SK-N-SH (cell line): ENCODE measurements at regions not wholly inside any gene's neighbourhood (a gene's known extent, or its start where the extent isn't known, plus 50 kb on each side); places are given as distances from the start of the nearest gene placed in this dataset.

Source experiments
- CTCF ChIA-PET: fragments of 300-600, 350-600 bp; formaldehyde crosslinking; extraction: SDS; loops from one replicate; lab custom pipeline; 2021; lab: Yijun Ruan, JAX
- POLR2A ChIA-PET: fragments of 350-600 bp; sonication (Branson Sonifier 250); formaldehyde crosslinking; extraction: SDS; loops from one replicate; lab custom pipeline; 2020; ENCODE audit warnings: antibody characterized with exemption, inconsistent platforms; lab: Yijun Ruan, JAX
- DNase-seq: peaks from one replicate; pipeline ENCODE4 v3.0.0; 2012
- H2AFZ ChIP-seq: fragments of 200-600 bp; sonication (generic); 2 replicates; pipeline ENCODE4 v1.8.1; 2016; ENCODE audit warnings: antibody characterized with exemption, mild to moderate bottlenecking, low read depth
- H3F3A ChIP-seq: fragments of 200-600 bp; sonication (generic); replicated peaks from 2 replicates; pipeline ENCODE3; 2016; ENCODE audit warnings: antibody characterized with exemption, mild to moderate bottlenecking; ENCODE audit not compliant: insufficient read depth
- H3K27ac ChIP-seq, 2 experiments: fragments of 200-500 bp in 1 of 2; fragments of 200-600 bp in 1 of 2; sonication (Bioruptor generic) in 1 of 2; sonication (generic), shearing (Covaris generic) in 1 of 2; 2 replicates each; pipeline versions ENCODE4 v1.5.1 to v1.6.1; 2014 to 2016; ENCODE audit warnings: low read depth in 2 of 2, inconsistent platforms in 1 of 2, low read length in 1 of 2, mild to moderate bottlenecking in 1 of 2, mixed read lengths in 1 of 2
- H3K27me3 ChIP-seq: fragments of 200-600 bp; sonication (generic), shearing (Covaris generic); 2 replicates; pipeline ENCODE4 v1.6.1; 2016; ENCODE audit warnings: mixed run types; ENCODE audit not compliant: insufficient read depth
- H3K36me3 ChIP-seq, 2 experiments: fragments of 200-500 bp in 1 of 2; fragments of 200-600 bp in 1 of 2; sonication (Bioruptor generic) in 1 of 2; sonication (generic) in 1 of 2; replicated peaks in 1 of 2; 2 replicates each; pipeline versions ENCODE3 to v1.5.1; 2014 to 2016; ENCODE audit warnings: low read length in 1 of 2, mild to moderate bottlenecking in 1 of 2; ENCODE audit not compliant: insufficient read depth in 2 of 2, control insufficient read depth in 1 of 2
- H3K4me1 ChIP-seq, 2 experiments: fragments of 200-500 bp in 1 of 2; fragments of 200-600 bp in 1 of 2; sonication (Bioruptor generic) in 1 of 2; sonication (generic), shearing (Covaris generic) in 1 of 2; 2 replicates each; pipeline versions ENCODE4 v1.5.1 to v1.6.1; 2014 to 2016; ENCODE audit warnings: low read depth in 1 of 2, low read length in 1 of 2, mixed run types in 1 of 2; ENCODE audit not compliant: insufficient read depth in 2 of 2, control insufficient read depth in 1 of 2
- H3K4me2 ChIP-seq: fragments of 200-600 bp; sonication (generic), shearing (Covaris generic); 2 replicates; pipeline ENCODE4 v1.6.1; 2017; ENCODE audit warnings: mixed run types
- H3K4me3 ChIP-seq, 2 experiments: fragments of 200-500 bp in 1 of 2; fragments of 200-600 bp in 1 of 2; sonication (Bioruptor generic) in 1 of 2; sonication (generic), shearing (Covaris generic) in 1 of 2; 2 replicates each; pipeline versions ENCODE4 v1.5.1 to v1.8.1; 2014 to 2016; ENCODE audit warnings: low read depth in 2 of 2, inconsistent platforms in 1 of 2, low read length in 1 of 2, mild to moderate bottlenecking in 1 of 2, mixed read lengths in 1 of 2, moderate library complexity in 1 of 2
- H3K79me2 ChIP-seq: fragments of 200-600 bp; sonication (generic); 2 replicates; pipeline ENCODE4 v1.8.1; 2017; ENCODE audit warnings: mild to moderate bottlenecking; ENCODE audit not compliant: insufficient read depth
- H3K9ac ChIP-seq: fragments of 200-600 bp; sonication (generic); 2 replicates; pipeline ENCODE4 v1.6.1; 2017; ENCODE audit warnings: mixed run types
- H3K9me2 ChIP-seq: fragments of 200-600 bp; sonication (generic); 2 replicates; pipeline ENCODE4 v1.6.1; 2017; ENCODE audit warnings: mixed run types
- H3K9me3 ChIP-seq: fragments of 200-600 bp; sonication (generic); 2 replicates; pipeline ENCODE4 v1.6.1; 2017; ENCODE audit warnings: mixed run types, mild to moderate bottlenecking, moderate library complexity
- H4K20me1 ChIP-seq: fragments of 200-600 bp; sonication (generic); 2 replicates; pipeline ENCODE4 v1.6.1; 2017; ENCODE audit warnings: mild to moderate bottlenecking, mixed run types; ENCODE audit not compliant: insufficient read depth
- EZH2phosphoT487 ChIP-seq: fragments of 200-600 bp; sonication (generic); IDR thresholded peaks from 2 replicates; pipeline ENCODE4 v1.6.1; 2017; ENCODE audit warnings: low read depth, mixed run types, mild to moderate bottlenecking, antibody characterized with exemption, moderate library complexity, borderline replicate concordance
- FOSL2 ChIP-seq: IDR thresholded peaks from 2 replicates; pipeline ENCODE4 v1.4.0; 2012; ENCODE audit warnings: low read depth, mild to moderate bottlenecking, moderate library complexity, borderline replicate concordance
- FOXJ3 ChIP-seq: sonication (generic); formaldehyde crosslinking; IDR thresholded peaks from 2 replicates; pipeline ENCODE4 v1.5.1; 2020; ENCODE audit warnings: mild to moderate bottlenecking, missing genetic modification reagents
- FOXM1 ChIP-seq: IDR thresholded peaks from 2 replicates; pipeline ENCODE4 v1.4.0; 2012; ENCODE audit warnings: low read depth, mild to moderate bottlenecking
- GATA2 ChIP-seq: sonication (generic); formaldehyde crosslinking; IDR thresholded peaks from 2 replicates; pipeline ENCODE4 v1.5.0; 2020; ENCODE audit warnings: mild to moderate bottlenecking, missing genetic modification reagents
- IRF3 ChIP-seq: fragments of 150-350 bp; IDR thresholded peaks from 2 replicates; pipeline ENCODE4 v1.6.1; 2016; ENCODE audit warnings: mild to moderate bottlenecking, low read depth, low read length
- JUND ChIP-seq: IDR thresholded peaks from 2 replicates; pipeline ENCODE4 v1.4.0; 2012
- MXI1 ChIP-seq: IDR thresholded peaks from 2 replicates; pipeline ENCODE4 v1.6.1; 2012; ENCODE audit warnings: mild to moderate bottlenecking, low read depth, low read length, improper control_type of control experiment
- NFIC ChIP-seq: IDR thresholded peaks from 2 replicates; pipeline ENCODE4 v1.4.0; 2012; ENCODE audit warnings: borderline replicate concordance
- NRF1 ChIP-seq: IDR thresholded peaks from 2 replicates; pipeline ENCODE4 v1.6.1; 2012; ENCODE audit warnings: low read depth, mild to moderate bottlenecking, low read length
- POLR2AphosphoS5 ChIP-seq: IDR thresholded peaks from 2 replicates; pipeline ENCODE4 v1.6.1; 2012; ENCODE audit warnings: low read depth, low read length
- RAD21 ChIP-seq: IDR thresholded peaks from 2 replicates; pipeline ENCODE4 v1.6.1; 2012; ENCODE audit warnings: mild to moderate bottlenecking, low read length
- RCOR1 ChIP-seq: fragments of 150-350 bp; IDR thresholded peaks from 2 replicates; pipeline ENCODE4 v1.6.1; 2017; ENCODE audit warnings: antibody characterized with exemption, low read length
- RFX5 ChIP-seq: IDR thresholded peaks from 2 replicates; pipeline ENCODE4 v1.6.1; 2012; ENCODE audit warnings: mild to moderate bottlenecking, improper control_type of control experiment, low read length
- RXRA ChIP-seq: IDR thresholded peaks from 2 replicates; pipeline ENCODE4 v1.4.0; 2012; ENCODE audit warnings: low read depth, mild to moderate bottlenecking, borderline replicate concordance
- SIN3A ChIP-seq: IDR thresholded peaks from 2 replicates; pipeline ENCODE4 v1.6.1; 2012; ENCODE audit warnings: low read depth, mild to moderate bottlenecking, low read length, moderate library complexity, borderline replicate concordance
- TAF1 ChIP-seq: IDR thresholded peaks from 2 replicates; pipeline ENCODE4 v1.6.1; 2012; ENCODE audit warnings: low read depth, mild to moderate bottlenecking, low read length, moderate library complexity, borderline replicate concordance
- TCF12 ChIP-seq: IDR thresholded peaks from 2 replicates; pipeline ENCODE4 v1.4.0; 2012
- ZBTB33 ChIP-seq: IDR thresholded peaks from 2 replicates; pipeline ENCODE4 v1.4.0; 2012; ENCODE audit warnings: low read depth, borderline replicate concordance
- WGBS: methylation state at CpG from one replicate; pipeline ENCODE4 v1.1.6; 2017; ENCODE audit warnings: low lambda C conversion rate; 5-methylcytosine and 5-hydroxymethylcytosine counted together
- TF ChIP-seq, protein P1 (sequence below): IDR thresholded peaks from 2 replicates; pipeline ENCODE4; 2012
- TF ChIP-seq, protein P2 (sequence below): IDR thresholded peaks from 2 replicates; pipeline ENCODE4 v1.4.0; 2012; ENCODE audit warnings: low read depth, borderline replicate concordance

GRCh38 chr18:27423581-27423980 lies 238.5 kb upstream of the CHST9 start (continued):
- TF ChIP-seq NRF1 (no peak), NFIC (no peak), RXRA (no peak), TCF12 (no peak), TAF1 (no peak)

DNA sequence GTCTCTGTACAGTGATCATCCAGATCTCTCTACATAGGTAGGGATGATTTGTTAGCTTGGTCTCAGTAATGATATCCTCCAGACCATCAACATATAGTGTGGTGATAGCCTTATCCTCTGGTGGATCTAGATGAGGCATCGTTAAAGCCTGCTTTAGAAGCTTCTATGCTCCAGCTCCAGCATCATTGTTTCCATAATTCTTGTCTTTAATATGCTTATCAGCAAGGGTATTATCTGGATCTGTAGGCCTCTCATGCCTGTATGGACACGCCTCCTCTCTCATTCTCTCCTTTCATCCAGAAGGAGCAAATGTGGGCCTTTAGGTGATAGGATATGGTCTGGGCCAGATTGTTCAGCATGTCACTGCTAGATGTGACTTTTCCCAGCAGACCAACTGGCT lies 234.5 kb upstream of the CHST9 start:
- Histone ChIP-seq H3K79me2 (no peaks in the 10 kb centered on the region), H2AFZ (no peak overlapping the region), H3K9me2 (no peaks in the 10 kb centered on the region), H3F3A (no peaks in the 10 kb centered on the region), H3K4me1 (no peaks in the 10 kb centered on the region; a peak in 1 of 4 replicates), H3K4me2 (no peak overlapping the region), H3K36me3 (no peaks in the 10 kb centered on the region), H3K27me3 (no peaks in the 10 kb centered on the region), H4K20me1 (no peaks in the 10 kb centered on the region), H3K9ac (no peak overlapping the region), H3K4me3 (no peak overlapping the region), H3K27ac (no peak overlapping the region), H3K9me3 (no peaks in the 10 kb centered on the region)
- CTCF ChIA-PET = no interaction called here
- WGBS = 35% methylated on average over 2 of the region's 2 CpGs
- POLR2A ChIA-PET = no interaction called here
- TF ChIP-seq TAF1 = no peak
- no peak for TF ChIP-seq FOXJ3 (CRISPR knock-in tag)
- TF ChIP-seq, protein P1, sequence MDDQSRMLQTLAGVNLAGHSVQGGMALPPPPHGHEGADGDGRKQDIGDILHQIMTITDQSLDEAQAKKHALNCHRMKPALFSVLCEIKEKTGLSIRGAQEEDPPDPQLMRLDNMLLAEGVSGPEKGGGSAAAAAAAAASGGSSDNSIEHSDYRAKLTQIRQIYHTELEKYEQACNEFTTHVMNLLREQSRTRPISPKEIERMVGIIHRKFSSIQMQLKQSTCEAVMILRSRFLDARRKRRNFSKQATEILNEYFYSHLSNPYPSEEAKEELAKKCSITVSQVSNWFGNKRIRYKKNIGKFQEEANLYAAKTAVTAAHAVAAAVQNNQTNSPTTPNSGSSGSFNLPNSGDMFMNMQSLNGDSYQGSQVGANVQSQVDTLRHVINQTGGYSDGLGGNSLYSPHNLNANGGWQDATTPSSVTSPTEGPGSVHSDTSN = no peak
- no peak for TF ChIP-seq RXRA
- TF ChIP-seq JUND = no peak
- DNase-seq = no peak

GRCh38 chr18:27415495-27415894 lies 230.4 kb upstream of the CHST9 start:
- Histone ChIP-seq H2AFZ (no peak overlapping the region), H3K27ac (no peak overlapping the region), H3K9me3 (no peaks in the 10 kb centered on the region), H3K4me3 (no peak overlapping the region), H3F3A (peaks cover 6% of the 10 kb centered on the region), H3K9ac (no peak overlapping the region), H3K4me2 (no peak overlapping the region), H3K4me1 (peaks cover 0 to 7% of the 10 kb centered on the region in 2 experiments; a peak in 3 of 4 replicates), H4K20me1 (no peaks in the 10 kb centered on the region), H3K79me2 (no peaks in the 10 kb centered on the region), H3K27me3 (no peaks in the 10 kb centered on the region), H3K9me2 (no peaks in the 10 kb centered on the region), H3K36me3 (no peaks in the 10 kb centered on the region)
- no peak for DNase-seq
- ChIA-PET POLR2A (no interaction called here), CTCF (interaction anchor here (1.3 kb wide), 1 partner anchor 184 kb away, joined by 3 read pairs; no protein-coding TSS in a partner anchor)
- 52% methylated on average over 4 of the region's 4 CpGs for WGBS
- TF ChIP-seq, protein P2, sequence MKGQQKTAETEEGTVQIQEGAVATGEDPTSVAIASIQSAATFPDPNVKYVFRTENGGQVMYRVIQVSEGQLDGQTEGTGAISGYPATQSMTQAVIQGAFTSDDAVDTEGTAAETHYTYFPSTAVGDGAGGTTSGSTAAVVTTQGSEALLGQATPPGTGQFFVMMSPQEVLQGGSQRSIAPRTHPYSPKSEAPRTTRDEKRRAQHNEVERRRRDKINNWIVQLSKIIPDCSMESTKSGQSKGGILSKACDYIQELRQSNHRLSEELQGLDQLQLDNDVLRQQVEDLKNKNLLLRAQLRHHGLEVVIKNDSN = no peak
- no peak for TF ChIP-seq EZH2phosphoT487
- TF ChIP-seq RXRA = no peak
- TF ChIP-seq ZBTB33 = no peak
- TF ChIP-seq JUND = no peak
- TF ChIP-seq POLR2AphosphoS5 = no peak
- TF ChIP-seq, protein P1 = no peak
- TF ChIP-seq IRF3 = no peak
- no peak for TF ChIP-seq MXI1
- TF ChIP-seq GATA2 (CRISPR knock-in tag) = no peak
- no peak for TF ChIP-seq RAD21
- no peak for TF ChIP-seq RFX5
- TF ChIP-seq RCOR1 = no peak
- no peak for TF ChIP-seq SIN3A
- TF ChIP-seq FOXM1 = no peak
- no peak for TF ChIP-seq NFIC
- TF ChIP-seq FOSL2 = no peak
- TF ChIP-seq TAF1 = no peak
